Left lung (tissue), 4 donors: ENCODE measurements at regions not wholly inside any gene's neighbourhood (a gene's known extent, or its start where the extent isn't known, plus 50 kb on each side); places are given as distances from the start of the nearest gene placed in this dataset.

Experiments used
- ATAC-seq: fragments of 200-7000 bp; cut with Tn5 transposase; one replicate; pipeline ENCODE4 v1.9.1; 2020; ENCODE audit warnings: moderate library complexity
- DNase-seq, 4 donors: peaks; one replicate each; pipeline ENCODE4 v3.0.0-alpha.2; 2013 to 2020
- H3K27ac ChIP-seq, 2 donors: fragments of 200-600 bp; sonication (generic) in 1 of 2; one replicate each; pipeline versions ENCODE4 v1.5.0 to v1.8.0; 2020 to 2021
- H3K27me3 ChIP-seq, 2 donors: fragments of 200-600 bp; sonication (generic) in 1 of 2; one replicate each; pipeline versions ENCODE4 v1.5.0 to v1.8.0; 2020 to 2021
- H3K36me3 ChIP-seq, 2 donors: fragments of 200-600 bp; sonication (generic) in 1 of 2; one replicate each; pipeline versions ENCODE4 v1.5.0 to v1.8.0; 2020 to 2021
- H3K4me1 ChIP-seq, 2 donors: fragments of 200-600 bp; one replicate each; pipeline ENCODE4 v1.8.0; 2021
- H3K4me3 ChIP-seq, 2 donors: fragments of 200-600 bp; sonication (generic) in 1 of 2; one replicate each; pipeline versions ENCODE4 v1.5.0 to v1.8.0; 2020 to 2021; ENCODE audit warnings: mild to moderate bottlenecking in 1 of 2
- H3K9me3 ChIP-seq, 2 donors: fragments of 200-600 bp; sonication (generic) in 1 of 2; one replicate each; pipeline versions ENCODE4 v1.5.0 to v1.8.0; 2020 to 2021
- CTCF ChIP-seq, 2 donors: fragments of 200-600 bp; sonication (generic) in 1 of 2; IDR thresholded peaks; one replicate each; pipeline versions ENCODE4 v1.5.0 to v1.8.0; 2021; ENCODE audit warnings: antibody characterized with exemption in 2 of 2
- intact Hi-C, 2 donors: fragments of 100-400 bp; cut with DNase I; formaldehyde crosslinking; loops; one replicate each; pipeline versions ENCODE4 v1.11.2 to v1.14.2; 2022
- donor health status: DM: no; HTN: yes; CAD: no.
- donor health status: DM: no; HTN: no; CAD: no.

GRCh38 chr6:119922814-119923213 lies 573.3 kb upstream of the MAN1A1 start:
- DNase-seq, result no peak
- no peaks in the 10 kb centered on the region for H3K27me3 ChIP-seq
- intact Hi-C loops, result no loop called here
- no peaks in the 10 kb centered on the region for H3K4me1 ChIP-seq
- no peak for TF ChIP-seq CTCF (IDR thresholded peaks at IDR 0.05)
- peaks cover 0 to 64% of the 10 kb centered on the region in 2 donors for H3K9me3 ChIP-seq
- no peak for ATAC-seq
- no peaks in the 10 kb centered on the region for H3K36me3 ChIP-seq
- H3K27ac ChIP-seq, result no peak overlapping the region
- H3K4me3 ChIP-seq, result no peak overlapping the region

GRCh38 chr6:119921491-119922010 lies 572.0 kb upstream of the MAN1A1 start:
- Histone ChIP-seq H3K4me3 (no peak overlapping the region), H3K9me3 (peaks cover 0 to 64% of the 10 kb centered on the region in 2 donors), H3K27me3 (no peaks in the 10 kb centered on the region), H3K4me1 (no peaks in the 10 kb centered on the region), H3K36me3 (no peaks in the 10 kb centered on the region), H3K27ac (no peak overlapping the region)
- no peak for TF ChIP-seq CTCF (IDR thresholded peaks at IDR 0.05)
- intact Hi-C loops, result no loop called here
- ATAC-seq (no peak), DNase-seq (no peak)

GRCh38 chr6:119917186-119917585 lies 567.6 kb upstream of the MAN1A1 start:
- no peaks in the 10 kb centered on the region for H3K36me3 ChIP-seq
- H3K27ac ChIP-seq, result no peak overlapping the region
- peaks cover 0 to 23% of the 10 kb centered on the region in 2 donors for H3K9me3 ChIP-seq
- DNase-seq, result no peak
- ATAC-seq, result no peak
- no peaks in the 10 kb centered on the region for H3K27me3 ChIP-seq
- intact Hi-C loops, result no loop called here
- H3K4me3 ChIP-seq, result no peak overlapping the region
- no peak for TF ChIP-seq CTCF (IDR thresholded peaks at IDR 0.05)
- H3K4me1 ChIP-seq, result no peaks in the 10 kb centered on the region

GRCh38 chr6:119915971-119916370 lies 566.4 kb upstream of the MAN1A1 start:
- intact Hi-C loops, result no loop called here
- H3K9me3 ChIP-seq, result peaks cover 0 to 11% of the 10 kb centered on the region in 2 donors
- H3K27ac ChIP-seq, result no peak overlapping the region
- DNase-seq (no peak), ATAC-seq (no peak)
- H3K36me3 ChIP-seq, result no peaks in the 10 kb centered on the region
- H3K4me1 ChIP-seq, result no peaks in the 10 kb centered on the region
- no peak overlapping the region for H3K4me3 ChIP-seq
- no peaks in the 10 kb centered on the region for H3K27me3 ChIP-seq
- TF ChIP-seq CTCF (IDR thresholded peaks at IDR 0.05), result no peak

- ATAC-seq, result no peak
- no peak for TF ChIP-seq CTCF (IDR thresholded peaks at IDR 0.05)
- Histone ChIP-seq H3K36me3 (no peaks in the 10 kb centered on the region), H3K27me3 (no peaks in the 10 kb centered on the region), H3K4me3 (no peak overlapping the region), H3K9me3 (no peaks in the 10 kb centered on the region), H3K27ac (no peak overlapping the region), H3K4me1 (no peaks in the 10 kb centered on the region)
- intact Hi-C loops, result no loop called here
- DNase-seq, result no peak
Observed at GRCh38 chr6:119908157-119908556, 558.6 kb upstream of the MAN1A1 start.
